Endothelial cell (in vitro differentiated cells): ENCODE measurements at regions not wholly inside any gene's neighbourhood (a gene's known extent, or its start where the extent isn't known, plus 50 kb on each side); places are given as distances from the start of the nearest gene placed in this dataset.

Experiments
- DNase-seq: peaks from one replicate; pipeline ENCODE4 v3.0.0; 2021; ENCODE audit warnings: low spot score
- H3K27ac Mint-ChIP-seq: one replicate; pipeline ENCODE4 v1.8.0; 2021; ENCODE audit warnings: mixed read lengths, inconsistent platforms; ENCODE audit not compliant: unreplicated experiment
- H3K27me3 Mint-ChIP-seq: one replicate; pipeline ENCODE4 v1.8.0; 2021; ENCODE audit warnings: mild to moderate bottlenecking, moderate library complexity, mixed read lengths, inconsistent platforms; ENCODE audit not compliant: unreplicated experiment
- H3K36me3 Mint-ChIP-seq: one replicate; pipeline ENCODE4 v1.8.0; 2021; ENCODE audit warnings: mild to moderate bottlenecking, low read depth, mixed read lengths, inconsistent platforms; ENCODE audit not compliant: unreplicated experiment
- H3K4me1 Mint-ChIP-seq: one replicate; pipeline ENCODE4 v1.8.0; 2021; ENCODE audit warnings: mild to moderate bottlenecking, mixed read lengths, inconsistent platforms; ENCODE audit not compliant: unreplicated experiment
- H3K4me3 Mint-ChIP-seq: one replicate; pipeline ENCODE4 v1.8.0; 2021; ENCODE audit warnings: mild to moderate bottlenecking, mixed read lengths, inconsistent platforms; ENCODE audit not compliant: unreplicated experiment
- H3K9me3 Mint-ChIP-seq: one replicate; pipeline ENCODE4 v1.8.0; 2021; ENCODE audit warnings: mixed read lengths, inconsistent platforms; ENCODE audit not compliant: unreplicated experiment
- TF ChIP-seq, protein P1 (sequence below): fragments of 200-600 bp; sonication (generic); IDR thresholded peaks from one replicate; pipeline ENCODE4 v1.5.0; 2021; ENCODE audit warnings: antibody characterized with exemption; ENCODE audit not compliant: unreplicated experiment

DNA sequence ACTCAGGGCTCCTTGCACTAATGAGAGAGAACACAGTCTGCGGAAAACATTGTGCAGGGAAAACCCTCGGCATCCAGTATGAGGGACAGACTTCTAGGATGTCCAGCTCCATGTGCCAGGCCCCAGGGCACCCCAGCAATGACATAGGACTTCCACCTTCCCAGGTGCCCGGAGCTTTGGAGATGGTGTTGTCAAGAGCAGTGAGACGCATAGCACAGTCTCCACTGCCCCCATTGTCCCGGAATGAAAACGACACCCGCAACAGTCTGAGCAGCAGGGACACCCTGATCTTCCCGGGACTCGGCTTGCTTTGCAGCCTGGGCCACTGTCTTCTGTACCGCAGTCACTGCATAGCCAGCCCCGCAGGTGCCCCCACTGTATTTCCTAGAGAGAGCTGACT lies 339.2 kb upstream of the ADARB2 start:
- no peak for DNase-seq
- Mint-ChIP-seq H3K4me1 (no peaks in the 10 kb centered on the region), H3K4me3 (no peak overlapping the region), H3K9me3 (no peaks in the 10 kb centered on the region), H3K36me3 (no peaks in the 10 kb centered on the region), H3K27ac (no peak overlapping the region), H3K27me3 (no peaks in the 10 kb centered on the region)
- TF ChIP-seq, protein P1, sequence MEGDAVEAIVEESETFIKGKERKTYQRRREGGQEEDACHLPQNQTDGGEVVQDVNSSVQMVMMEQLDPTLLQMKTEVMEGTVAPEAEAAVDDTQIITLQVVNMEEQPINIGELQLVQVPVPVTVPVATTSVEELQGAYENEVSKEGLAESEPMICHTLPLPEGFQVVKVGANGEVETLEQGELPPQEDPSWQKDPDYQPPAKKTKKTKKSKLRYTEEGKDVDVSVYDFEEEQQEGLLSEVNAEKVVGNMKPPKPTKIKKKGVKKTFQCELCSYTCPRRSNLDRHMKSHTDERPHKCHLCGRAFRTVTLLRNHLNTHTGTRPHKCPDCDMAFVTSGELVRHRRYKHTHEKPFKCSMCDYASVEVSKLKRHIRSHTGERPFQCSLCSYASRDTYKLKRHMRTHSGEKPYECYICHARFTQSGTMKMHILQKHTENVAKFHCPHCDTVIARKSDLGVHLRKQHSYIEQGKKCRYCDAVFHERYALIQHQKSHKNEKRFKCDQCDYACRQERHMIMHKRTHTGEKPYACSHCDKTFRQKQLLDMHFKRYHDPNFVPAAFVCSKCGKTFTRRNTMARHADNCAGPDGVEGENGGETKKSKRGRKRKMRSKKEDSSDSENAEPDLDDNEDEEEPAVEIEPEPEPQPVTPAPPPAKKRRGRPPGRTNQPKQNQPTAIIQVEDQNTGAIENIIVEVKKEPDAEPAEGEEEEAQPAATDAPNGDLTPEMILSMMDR: no peak

GRCh38 chr10:2067015-2067414 lies 329.7 kb upstream of the ADARB2 start:
- DNase-seq: no peak
- Mint-ChIP-seq H3K27ac (no peak overlapping the region), H3K4me1 (no peaks in the 10 kb centered on the region), H3K27me3 (no peaks in the 10 kb centered on the region), H3K36me3 (no peaks in the 10 kb centered on the region), H3K9me3 (no peaks in the 10 kb centered on the region), H3K4me3 (no peak overlapping the region)
- TF ChIP-seq, protein P1: no peak

DNA sequence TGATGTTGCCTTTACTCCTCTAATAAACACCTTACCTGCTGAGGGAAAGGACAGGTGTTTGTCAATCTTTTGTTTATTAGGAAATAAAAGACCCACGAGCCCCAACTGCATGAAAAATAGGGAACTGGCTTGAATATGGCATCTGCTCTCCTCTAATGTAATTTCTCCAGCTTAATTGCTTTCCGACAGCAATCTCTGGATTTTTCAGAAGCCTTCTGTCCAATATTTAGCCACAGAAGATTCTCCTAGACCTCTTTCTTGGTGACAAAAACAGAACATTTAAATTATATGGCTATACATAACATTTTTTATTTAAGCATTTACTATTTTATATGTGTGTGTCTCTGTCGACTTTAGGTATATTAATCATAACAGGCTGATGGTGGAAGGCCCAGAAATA lies 317.4 kb upstream of the ADARB2 start:
- Mint-ChIP-seq H3K36me3 (no peaks in the 10 kb centered on the region), H3K4me3 (no peak overlapping the region), H3K27ac (no peak overlapping the region), H3K9me3 (no peaks in the 10 kb centered on the region), H3K4me1 (peaks cover 16% of the 10 kb centered on the region), H3K27me3 (peaks cover 1% of the 10 kb centered on the region)
- TF ChIP-seq, protein P1: no peak
- DNase-seq: no peak

DNA sequence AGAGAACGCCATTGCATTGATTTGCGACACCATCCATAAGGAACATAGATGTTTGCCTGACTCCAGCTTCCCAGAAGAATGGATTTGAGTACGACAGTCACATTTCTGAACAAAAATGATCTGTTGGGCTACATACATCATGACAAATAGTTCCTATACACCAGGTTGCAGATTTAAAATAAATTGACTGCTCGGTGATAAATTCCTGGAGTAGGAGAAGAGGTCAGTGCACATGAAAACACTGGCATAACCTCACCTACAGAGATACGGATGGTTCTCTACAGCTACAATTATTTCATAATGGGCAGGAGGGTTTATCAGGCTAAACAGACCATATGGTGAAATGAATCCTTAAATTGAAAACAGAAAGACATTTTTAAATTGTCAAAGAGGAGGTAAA lies 316.5 kb upstream of the ADARB2 start:
- Mint-ChIP-seq H3K27me3 (peaks cover 1% of the 10 kb centered on the region), H3K27ac (no peak overlapping the region), H3K4me1 (peaks cover 9% of the 10 kb centered on the region), H3K36me3 (no peaks in the 10 kb centered on the region), H3K4me3 (no peak overlapping the region), H3K9me3 (no peaks in the 10 kb centered on the region)
- TF ChIP-seq, protein P1: no peak
- DNase-seq: no peak

- no peak overlapping the region for H3K27ac Mint-ChIP-seq
- H3K36me3 Mint-ChIP-seq: no peaks in the 10 kb centered on the region
- no peaks in the 10 kb centered on the region for H3K9me3 Mint-ChIP-seq
- no peak for DNase-seq
- no peak overlapping the region for H3K4me3 Mint-ChIP-seq
- no peaks in the 10 kb centered on the region for H3K27me3 Mint-ChIP-seq
- no peaks in the 10 kb centered on the region for H3K4me1 Mint-ChIP-seq
- TF ChIP-seq, protein P1: no peak
Observed at GRCh38 chr10:2051108-2051507, 313.8 kb upstream of the ADARB2 start.
